ENCODE measurements at regions not wholly inside any gene's neighbourhood (a gene's known extent, or its start where the extent isn't known, plus 50 kb on each side); places are given as distances from the start of the nearest gene placed in this dataset.

- TF ChIP-seq ZSCAN29 (IDR thresholded peaks at IDR 0.05) (no peak), PRDM10 (IDR thresholded peaks at IDR 0.05; ENCODE audit: partially characterized antibody) (no peak), IRF9 (tag; IDR thresholded peaks at IDR 0.05) (no peak), SAFB2 (IDR thresholded peaks at IDR 0.05; ENCODE audit: borderline replicate concordance, low read depth, low read length, severe bottlenecking) (no peak), ZNF184 (CRISPR knock-in tag; IDR thresholded peaks at IDR 0.05) (no peak), TFE3 (CRISPR knock-in tag; IDR thresholded peaks at IDR 0.05) (no peak), RBM25 (IDR thresholded peaks at IDR 0.05; ENCODE audit: low read depth, low read length, severe bottlenecking) (no peak)
These were observed 348.0 kb downstream of the ZNF608 start (continued) for GRCh38 chr5:124398460-124398859.

All from K562 (cell line).